Dedifferentiated amniotic fluid mesenchymal stem cell (primary cell): ENCODE measurements at regions not wholly inside any gene's neighbourhood (a gene's known extent, or its start where the extent isn't known, plus 50 kb on each side); places are given as distances from the start of the nearest gene placed in this dataset.

ENCODE experiments used
- DNase-seq: peaks from one replicate; pipeline ENCODE4 v3.0.0-alpha.2; 2016; ENCODE audit errors: extremely low spot score

DNA sequence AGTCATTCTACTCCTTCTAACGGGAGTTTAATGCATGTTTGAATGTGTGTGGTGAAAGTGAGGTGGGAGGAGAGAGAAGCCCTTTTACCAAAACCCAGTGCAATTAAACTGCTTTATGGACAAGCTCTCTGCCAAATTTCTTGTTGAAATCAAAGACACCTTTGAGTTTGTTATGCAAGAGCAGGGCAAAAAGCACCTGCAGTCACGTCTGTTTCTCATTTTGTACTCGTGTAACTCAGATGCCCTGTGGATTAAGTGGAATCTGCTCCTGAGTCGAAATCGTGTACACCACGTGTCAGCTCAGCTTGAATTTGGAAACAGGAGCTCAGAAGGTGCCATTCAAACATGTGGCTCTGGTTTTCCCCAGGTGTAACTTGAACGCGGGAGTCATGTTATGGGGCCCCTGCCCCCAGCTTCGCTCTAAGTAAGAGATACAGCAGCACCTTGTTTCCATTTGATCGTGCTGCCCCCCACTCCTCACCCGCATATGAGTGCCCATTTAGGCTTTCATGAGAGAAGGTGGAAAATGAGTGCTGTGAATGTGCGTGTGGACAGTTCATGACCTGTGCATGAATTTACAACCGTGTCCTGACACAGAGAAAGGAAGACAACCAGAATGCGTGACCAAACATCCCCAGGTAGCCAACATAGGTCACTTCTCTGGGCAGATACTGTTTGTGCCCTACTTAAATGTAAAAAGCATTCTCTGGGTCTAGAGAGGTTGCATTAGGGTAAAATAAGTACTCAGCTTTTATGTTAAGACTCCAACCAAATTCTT lies 347.0 kb upstream of the SLC30A5 start:
- DNase-seq: no peak

DNA sequence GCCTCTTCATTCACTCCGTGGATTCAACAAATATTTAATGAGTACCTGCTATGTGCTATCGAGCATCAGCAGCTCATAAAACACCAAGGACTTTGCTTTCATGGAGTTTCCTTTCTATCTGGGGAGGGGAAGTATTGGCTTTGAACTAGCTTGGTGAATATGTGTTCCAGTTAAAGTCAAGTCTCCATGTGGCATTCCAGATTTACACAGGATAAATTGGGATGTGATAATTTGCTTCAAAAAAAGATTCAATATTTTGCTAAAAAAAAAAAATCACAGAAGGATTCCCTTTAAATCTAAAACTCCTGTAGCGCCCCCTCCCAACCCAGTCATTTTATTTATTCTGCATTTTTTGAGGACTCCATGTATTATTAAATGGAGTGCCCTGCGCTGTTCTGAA lies 346.3 kb upstream of the SLC30A5 start:
- no peak for DNase-seq

DNA sequence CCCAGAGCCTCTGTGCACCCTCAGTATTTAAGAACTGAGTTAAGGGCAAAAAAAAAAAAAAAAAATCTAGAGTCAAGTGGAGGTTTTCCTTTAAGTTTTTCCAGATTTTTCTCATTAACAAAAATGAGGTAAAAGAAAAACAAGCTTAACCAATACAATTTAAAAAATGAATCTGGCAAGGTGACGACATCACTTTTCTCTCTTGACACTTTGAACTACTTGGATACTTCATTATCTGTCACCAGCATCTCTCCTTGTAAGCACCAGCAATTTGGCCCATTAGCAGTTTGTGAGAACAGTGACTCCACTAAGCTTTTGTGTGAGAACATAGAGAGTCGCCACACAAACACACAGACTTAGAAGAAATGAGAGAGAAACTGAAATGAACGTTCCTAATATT lies 345.7 kb upstream of the SLC30A5 start:
- DNase-seq: no peak

DNA sequence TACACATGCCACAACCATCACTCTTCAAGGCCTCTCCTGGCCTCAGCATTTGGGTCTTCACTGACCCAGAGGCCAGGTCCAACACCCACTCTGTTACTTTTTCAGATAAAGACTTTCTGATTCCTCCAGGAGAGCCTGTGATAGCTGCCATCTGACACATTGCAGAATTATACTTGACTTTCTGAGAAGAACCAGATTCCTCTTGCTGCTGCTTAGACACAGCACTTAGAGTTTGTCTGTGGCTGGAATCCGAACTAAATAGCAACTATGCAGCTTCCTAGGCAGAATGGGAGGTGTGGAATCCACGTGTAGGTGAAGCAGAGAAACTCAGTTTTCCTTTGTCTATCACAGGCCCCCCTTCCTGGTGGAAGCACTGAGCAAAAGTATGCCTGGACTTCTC lies 344.7 kb upstream of the SLC30A5 start:
- no peak for DNase-seq

DNA sequence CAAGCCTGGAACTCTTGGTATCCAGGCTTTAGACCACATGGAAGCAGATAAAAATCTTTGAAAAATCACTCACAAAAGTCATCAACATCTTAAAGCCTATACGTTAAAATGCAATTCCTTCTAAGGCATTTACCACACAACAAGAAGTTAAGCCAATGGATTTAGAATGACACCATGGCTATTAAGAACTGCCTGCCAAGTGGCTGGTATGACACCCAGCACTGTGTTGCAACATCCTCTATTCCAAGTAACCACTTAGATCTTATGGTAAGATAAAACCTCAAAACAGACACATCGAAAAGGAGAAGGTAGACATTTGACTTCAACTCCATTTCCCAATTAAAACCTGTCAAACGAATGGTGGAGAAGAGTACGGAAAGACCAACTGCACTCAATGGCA lies 344.2 kb upstream of the SLC30A5 start:
- no peak for DNase-seq

DNA sequence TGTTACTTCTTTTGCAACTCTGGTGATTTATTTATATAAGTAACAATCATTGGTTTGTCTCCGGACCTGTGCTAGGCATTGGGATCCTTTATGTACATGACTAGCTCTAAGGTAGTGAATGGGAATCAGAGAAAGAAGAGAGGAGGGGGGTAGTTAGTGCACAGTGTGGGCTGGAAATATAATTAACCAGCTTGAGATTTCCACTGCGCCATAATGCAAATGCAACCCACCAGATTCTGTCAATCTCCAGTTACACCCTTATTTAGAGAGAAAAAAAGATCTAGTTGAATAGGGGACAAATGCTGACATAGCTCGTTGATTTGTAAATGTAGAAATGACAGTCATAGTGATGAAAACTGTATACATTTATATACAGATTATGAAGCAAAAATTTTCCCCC lies 342.2 kb upstream of the SLC30A5 start:
- DNase-seq: no peak

DNA sequence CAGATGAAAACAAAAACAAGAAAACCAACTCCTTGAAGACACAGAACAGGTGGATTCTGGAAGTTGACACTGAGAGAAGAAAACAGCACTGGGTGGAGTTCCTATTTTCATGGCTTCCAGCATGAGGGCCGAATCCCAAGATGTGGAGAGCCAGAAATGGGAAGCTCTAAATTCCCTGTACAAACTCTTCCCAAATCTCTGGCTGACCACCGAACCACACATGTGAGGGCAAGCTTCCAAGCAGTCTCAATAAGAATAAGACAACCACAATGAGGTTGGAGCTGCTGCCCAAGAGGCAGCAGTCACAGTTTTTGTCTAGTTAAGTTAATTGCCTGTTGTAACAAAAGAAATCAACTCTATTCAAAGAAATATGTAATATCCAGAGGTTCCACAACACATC lies 339.3 kb upstream of the SLC30A5 start:
- DNase-seq: no peak

DNA sequence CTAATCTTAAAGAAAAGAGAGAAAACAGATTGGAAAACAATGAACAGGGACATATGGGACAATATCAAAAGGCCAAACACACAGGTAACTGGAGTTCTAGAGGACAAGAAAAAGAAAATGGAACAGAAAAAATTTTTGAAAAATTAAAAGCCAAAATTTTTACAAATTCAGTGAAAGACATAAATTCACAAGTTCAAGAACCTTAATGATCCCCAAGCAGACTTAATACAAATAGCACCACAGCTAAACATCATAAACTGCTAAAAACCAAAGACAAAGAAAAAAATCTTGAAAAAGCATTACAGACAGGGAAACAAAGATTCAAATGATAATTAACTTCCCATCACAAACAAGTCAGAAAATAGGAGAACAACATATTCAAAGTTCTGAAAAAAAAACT lies 338.5 kb upstream of the SLC30A5 start:
- DNase-seq: no peak

DNA sequence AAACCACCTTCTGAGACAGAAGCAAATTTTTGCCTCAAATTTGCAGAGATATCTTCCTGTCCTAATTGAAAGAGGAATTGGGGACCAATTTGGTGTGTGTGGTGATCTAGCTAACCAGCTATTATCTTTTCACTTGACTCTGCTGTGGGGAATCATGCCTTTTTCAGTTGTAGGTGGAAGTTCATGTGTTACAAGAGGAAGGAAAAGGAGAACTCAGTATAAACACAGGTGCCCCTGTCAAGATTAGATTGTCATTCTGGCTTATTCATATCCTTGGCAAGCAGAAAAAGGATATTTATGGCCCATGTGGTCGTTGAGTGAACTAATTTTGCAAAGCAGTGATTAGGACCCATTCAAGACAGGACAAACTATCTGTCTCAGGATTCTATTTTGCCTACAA lies 336.8 kb upstream of the SLC30A5 start:
- no peak for DNase-seq

DNA sequence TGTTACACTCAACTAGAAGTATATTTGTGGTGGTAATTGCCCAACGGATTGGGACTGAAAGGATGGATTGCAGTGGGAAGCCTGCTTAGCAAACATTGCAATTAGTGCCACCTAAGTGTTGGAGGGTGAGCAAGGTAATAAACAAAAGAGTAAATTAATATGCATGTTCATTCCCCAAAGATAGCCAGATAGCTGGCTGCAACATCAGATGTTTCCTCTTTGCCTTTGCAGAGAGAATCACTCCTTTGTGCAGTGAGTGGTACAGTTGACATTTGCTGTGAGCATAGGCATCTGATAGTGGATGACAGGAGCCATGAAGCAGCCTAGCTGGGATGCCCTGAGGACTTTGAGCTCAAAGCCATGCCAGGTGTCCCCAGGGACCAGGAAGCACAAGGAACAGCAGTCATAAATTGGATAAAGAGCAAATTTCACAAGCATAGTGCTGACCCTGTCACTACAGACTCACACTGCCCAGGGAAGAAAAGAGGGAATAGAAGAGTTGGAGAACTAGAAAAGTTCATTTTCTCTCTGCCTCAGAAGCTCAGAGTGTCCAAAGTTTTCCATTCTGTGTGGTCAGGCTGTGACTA lies 336.1 kb upstream of the SLC30A5 start:
- DNase-seq: no peak

DNA sequence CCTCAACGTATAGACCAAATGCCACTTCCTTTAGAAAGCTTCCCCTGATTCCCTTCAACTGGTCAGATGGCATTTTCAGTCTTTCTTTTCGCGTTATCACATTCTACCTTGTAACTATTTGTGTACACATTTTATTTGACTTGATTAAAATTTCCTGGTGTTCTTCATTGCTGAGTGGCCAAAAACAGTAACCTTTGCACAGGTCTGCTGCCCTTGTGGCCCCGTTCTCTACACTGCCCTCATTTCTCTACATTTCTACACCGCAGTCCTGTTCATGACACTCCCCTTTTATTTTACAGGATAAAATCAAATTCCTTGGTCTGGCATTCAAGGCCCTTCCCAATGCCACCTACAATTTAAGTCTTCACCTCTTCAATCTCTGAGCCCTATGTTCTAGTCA lies 334.2 kb upstream of the SLC30A5 start:
- DNase-seq: no peak

DNA sequence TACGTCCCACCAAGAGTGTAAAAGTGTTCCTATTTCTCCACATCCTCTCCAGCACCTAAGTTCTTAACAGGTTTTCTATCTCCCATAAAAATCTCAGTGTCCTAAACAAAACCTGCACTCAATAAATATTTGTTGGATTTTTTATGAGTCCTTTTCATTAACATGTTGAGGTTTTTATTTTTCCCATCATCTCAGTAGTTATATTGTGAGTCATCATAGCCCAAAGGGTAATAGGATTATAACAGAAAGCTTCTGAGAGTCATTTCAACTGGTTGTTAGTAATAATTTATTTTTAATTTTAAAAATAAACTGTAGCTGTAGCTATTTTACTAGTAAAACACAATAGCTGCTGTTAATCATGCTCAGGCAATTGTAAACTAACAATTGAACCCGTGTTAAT lies 331.6 kb upstream of the SLC30A5 start:
- DNase-seq: no peak

DNA sequence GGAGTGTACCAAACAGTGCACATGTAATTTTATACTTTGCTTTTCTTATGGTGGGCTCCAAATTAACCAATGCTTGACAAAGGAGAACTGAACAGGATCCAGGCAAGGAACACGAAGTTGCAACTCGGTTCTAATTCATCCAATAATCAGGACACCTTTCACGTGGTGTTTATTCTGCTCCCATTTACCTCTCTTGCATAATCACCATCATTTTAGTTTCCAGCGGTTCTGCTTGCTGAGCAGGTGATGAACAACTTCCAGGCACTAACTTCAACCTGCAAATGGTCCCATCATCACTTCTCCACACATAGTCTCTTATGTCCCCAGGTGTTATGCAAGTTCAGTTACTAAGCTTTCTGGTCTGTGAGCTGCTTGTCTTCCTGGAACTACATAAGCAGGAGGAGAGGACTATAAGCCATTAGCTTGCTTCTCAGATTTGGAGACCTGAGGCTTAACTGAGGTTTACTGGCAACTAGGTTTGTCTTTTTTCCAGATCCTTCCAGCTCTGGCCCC lies 326.8 kb upstream of the SLC30A5 start:
- DNase-seq: no peak

DNA sequence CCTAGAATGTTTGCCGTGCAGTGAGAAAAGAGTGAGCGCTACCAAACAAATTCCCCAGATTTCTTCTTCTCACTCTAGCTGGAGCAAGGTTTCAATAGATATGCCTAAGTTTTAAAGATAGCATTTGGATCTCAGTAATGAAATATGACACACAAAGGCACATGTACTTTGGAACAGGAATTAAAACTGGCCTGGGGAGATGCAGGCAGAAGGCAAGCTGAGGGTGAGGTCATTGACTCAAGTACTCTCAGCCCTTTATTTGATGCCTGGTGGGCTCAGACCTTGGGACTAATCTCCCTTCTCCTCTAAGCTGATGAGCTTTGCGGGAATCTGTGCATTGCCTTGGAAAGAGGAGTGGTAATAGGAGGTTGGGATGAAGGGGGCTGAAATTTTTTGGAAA lies 323.3 kb upstream of the SLC30A5 start:
- no peak for DNase-seq

DNA sequence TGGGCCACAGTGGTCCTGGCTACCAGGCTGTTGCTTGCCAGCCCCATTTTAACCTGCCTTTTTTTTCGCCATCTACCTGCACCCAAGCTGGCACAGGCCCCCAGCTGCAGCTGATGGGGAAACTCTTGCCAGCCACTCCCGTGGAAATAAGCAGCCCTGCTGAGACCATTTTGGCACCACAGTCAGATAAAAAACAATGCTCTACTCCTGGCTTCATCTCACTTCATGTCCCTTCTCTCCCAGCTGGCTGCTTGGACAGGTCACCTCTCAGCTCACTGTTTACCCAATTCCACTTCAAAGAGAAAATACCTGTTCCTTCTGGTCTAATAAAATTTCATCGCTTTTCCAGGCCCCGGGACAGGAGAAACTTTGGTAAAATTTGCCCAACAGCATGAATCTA lies 322.6 kb upstream of the SLC30A5 start:
- no peak for DNase-seq

DNA sequence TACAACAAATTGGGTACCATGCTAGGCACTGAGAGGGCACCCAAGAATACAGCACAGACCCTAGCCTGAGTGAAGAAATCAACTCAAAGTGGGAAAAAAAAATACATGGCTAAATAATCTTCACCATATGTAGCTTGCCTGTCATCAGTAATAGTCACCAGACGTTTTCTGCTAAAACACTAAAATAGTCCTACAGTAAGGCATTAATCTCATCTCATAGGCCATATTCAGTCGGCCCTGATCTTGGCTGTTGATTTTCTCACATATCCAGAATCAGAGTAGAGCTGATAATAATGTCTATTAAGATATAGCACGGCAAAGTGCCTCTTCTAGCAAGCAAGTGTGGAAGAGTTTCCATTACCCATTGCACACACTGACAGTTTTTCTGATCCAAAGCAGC lies 322.1 kb upstream of the SLC30A5 start:
- no peak for DNase-seq

DNA sequence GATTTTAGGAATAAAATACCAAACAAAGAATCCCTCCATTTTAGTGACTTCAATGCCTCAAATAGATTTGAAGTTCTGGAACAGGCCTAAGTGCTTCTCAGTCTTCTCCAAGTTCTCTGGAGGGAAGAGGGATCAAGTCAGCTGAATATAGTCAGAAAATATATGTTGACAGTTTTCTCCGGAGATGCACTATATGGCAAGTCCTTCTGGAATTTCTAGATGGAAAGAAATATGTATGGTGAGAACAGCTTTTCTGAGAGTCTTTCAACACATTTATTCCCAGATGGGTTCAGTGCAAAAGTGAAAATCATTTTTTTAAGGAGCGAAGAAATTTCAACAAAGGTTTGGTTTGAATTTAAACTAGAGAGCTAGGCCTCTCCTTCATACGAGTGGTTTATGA lies 317.4 kb upstream of the SLC30A5 start:
- no peak for DNase-seq

DNA sequence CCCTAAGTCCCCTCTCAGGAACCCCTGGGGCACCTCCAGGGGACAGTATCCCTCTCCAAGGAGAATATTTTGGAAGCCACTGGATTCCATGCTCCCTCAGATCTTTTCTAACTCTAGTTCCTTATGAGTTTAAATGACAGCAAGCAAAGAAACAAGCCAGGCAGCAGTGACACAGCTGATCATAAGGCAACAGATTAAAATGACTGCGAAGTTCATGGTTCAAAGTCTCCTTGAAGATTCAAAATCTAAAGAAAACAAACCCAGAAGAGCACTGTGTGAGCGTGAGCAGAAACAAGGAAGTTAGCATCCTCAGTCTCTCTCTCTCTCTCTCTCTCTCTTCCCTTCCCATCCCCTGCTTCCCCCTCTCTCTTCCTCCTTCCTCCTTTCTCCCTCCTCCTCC lies 316.7 kb upstream of the SLC30A5 start:
- DNase-seq: no peak

DNA sequence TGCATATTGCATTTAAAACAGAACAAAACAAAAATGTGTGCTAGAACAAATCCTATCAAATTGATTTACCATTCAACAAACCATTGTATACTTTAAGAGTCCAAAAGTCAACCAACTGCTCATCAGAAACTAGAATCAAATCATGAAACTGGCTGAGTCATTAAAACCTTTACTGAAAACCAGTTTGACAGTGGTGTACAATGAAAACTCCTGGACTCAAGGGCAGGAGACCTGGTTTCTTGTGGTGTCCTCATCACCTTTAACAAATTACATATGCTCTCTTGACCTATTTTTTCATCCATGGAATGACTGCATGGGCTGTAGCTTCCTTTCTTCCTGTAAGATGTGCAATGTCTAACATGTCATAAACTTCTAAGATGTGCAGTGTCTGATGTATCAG lies 315.3 kb upstream of the SLC30A5 start:
- DNase-seq: no peak

DNA sequence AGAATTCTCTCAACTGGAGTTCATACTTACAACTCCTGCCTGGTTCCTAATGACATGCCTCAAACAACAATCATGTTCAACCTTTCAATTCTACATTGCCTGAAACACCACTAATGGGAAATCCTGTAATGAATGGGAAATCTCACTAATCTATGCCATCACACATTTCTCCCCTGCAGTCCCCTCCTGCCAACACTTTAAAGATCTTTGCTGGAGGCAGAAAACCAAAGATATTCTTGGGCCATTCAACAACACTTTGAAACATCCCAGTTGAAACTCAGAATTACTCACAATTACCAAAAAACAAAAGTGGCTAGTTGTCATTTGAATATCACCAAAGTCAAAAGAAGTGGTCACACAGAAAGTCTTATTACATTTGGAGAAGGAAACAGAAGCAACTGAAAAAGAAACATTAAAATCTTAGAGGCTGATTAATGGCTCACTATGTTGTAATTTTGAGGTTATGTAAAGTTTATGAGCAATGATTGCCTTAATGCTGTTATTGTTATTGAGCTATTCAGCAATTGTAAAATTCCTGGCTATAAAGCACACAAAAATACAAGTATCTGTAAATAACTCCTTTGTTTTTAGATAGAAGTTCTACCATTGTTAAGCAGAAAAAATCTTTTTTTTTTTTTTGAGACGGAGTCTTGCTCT lies 313.4 kb upstream of the SLC30A5 start:
- no peak for DNase-seq

DNA sequence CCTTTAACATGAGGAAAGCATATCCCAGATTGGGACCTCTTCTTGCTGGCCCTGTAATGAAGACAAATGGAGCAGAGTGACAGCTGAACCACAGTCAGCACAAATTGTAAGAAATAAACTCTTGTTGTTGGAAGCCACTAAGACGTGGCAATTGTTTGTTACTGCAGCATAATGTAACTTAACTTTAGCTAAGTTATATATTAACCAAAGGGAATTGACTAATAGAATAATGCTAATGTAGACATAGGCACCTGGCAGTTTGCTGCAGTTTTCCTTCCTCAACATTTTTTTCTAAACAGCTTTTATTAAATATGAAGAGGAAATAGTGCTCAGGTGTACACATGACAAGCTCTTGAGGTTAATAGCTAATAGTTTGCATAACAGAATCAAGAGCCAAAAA lies 300.7 kb upstream of the SLC30A5 start:
- no peak for DNase-seq

DNA sequence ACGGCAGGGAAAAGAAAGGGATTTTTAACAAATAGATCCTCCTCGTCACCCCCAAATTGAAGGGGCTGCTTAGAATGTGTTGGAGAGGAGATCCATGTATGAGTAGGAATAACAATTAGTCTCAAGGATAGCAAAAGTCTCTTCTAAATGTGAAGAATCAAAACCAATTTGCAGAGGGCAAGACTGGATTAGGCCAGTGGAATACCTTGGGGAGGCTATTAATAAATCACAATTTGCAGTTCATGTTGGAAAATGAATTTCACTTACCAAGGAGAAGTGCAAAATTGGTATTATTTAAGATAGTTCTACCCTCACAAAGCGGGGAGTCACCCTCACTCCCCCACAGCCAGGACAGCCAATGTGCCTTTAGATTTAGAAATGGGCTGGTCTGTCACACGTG lies 299.8 kb upstream of the SLC30A5 start:
- DNase-seq: no peak

DNA sequence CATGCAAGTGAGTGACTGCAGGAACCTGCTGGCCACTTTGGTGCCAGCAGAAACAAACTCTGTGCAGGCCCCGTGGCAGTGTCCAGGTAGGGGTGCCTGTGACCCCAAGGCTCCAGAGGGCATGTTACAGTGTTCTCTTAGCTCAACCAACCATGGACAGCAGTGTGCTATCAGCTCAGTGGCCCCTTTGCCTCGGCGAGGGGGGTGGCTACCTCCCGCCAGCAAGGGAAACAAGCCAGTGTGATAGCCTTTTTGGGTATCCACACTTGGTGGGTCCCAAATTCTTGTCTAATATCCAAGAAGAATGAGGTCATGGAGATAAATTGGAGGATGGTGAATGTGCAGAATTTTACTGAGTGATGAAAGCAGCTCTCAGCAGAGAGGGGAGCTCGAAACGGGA lies 298.6 kb upstream of the SLC30A5 start:
- no peak for DNase-seq
